SK-N-SH (cell line): ENCODE measurements at regions not wholly inside any gene's neighbourhood (a gene's known extent, or its start where the extent isn't known, plus 50 kb on each side); places are given as distances from the start of the nearest gene placed in this dataset.

Experiments used
- CTCF ChIA-PET: fragments of 300-600, 350-600 bp; formaldehyde crosslinking; extraction: SDS; loops from one replicate; lab custom pipeline; 2021; lab: Yijun Ruan, JAX
- POLR2A ChIA-PET: fragments of 350-600 bp; sonication (Branson Sonifier 250); formaldehyde crosslinking; extraction: SDS; loops from one replicate; lab custom pipeline; 2020; ENCODE audit warnings: antibody characterized with exemption, inconsistent platforms; lab: Yijun Ruan, JAX
- DNase-seq: peaks from one replicate; pipeline ENCODE4 v3.0.0; 2012
- H2AFZ ChIP-seq: fragments of 200-600 bp; sonication (generic); 2 replicates; pipeline ENCODE4 v1.8.1; 2016; ENCODE audit warnings: antibody characterized with exemption, mild to moderate bottlenecking, low read depth
- H3F3A ChIP-seq: fragments of 200-600 bp; sonication (generic); replicated peaks from 2 replicates; pipeline ENCODE3; 2016; ENCODE audit warnings: antibody characterized with exemption, mild to moderate bottlenecking; ENCODE audit not compliant: insufficient read depth
- H3K27ac ChIP-seq, 2 experiments: fragments of 200-500 bp in 1 of 2; fragments of 200-600 bp in 1 of 2; sonication (Bioruptor generic) in 1 of 2; sonication (generic), shearing (Covaris generic) in 1 of 2; 2 replicates each; pipeline versions ENCODE4 v1.5.1 to v1.6.1; 2014 to 2016; ENCODE audit warnings: low read depth in 2 of 2, inconsistent platforms in 1 of 2, low read length in 1 of 2, mild to moderate bottlenecking in 1 of 2, mixed read lengths in 1 of 2
- H3K27me3 ChIP-seq: fragments of 200-600 bp; sonication (generic), shearing (Covaris generic); 2 replicates; pipeline ENCODE4 v1.6.1; 2016; ENCODE audit warnings: mixed run types; ENCODE audit not compliant: insufficient read depth
- H3K36me3 ChIP-seq, 2 experiments: fragments of 200-500 bp in 1 of 2; fragments of 200-600 bp in 1 of 2; sonication (Bioruptor generic) in 1 of 2; sonication (generic) in 1 of 2; replicated peaks in 1 of 2; 2 replicates each; pipeline versions ENCODE3 to v1.5.1; 2014 to 2016; ENCODE audit warnings: low read length in 1 of 2, mild to moderate bottlenecking in 1 of 2; ENCODE audit not compliant: insufficient read depth in 2 of 2, control insufficient read depth in 1 of 2
- H3K4me1 ChIP-seq, 2 experiments: fragments of 200-500 bp in 1 of 2; fragments of 200-600 bp in 1 of 2; sonication (Bioruptor generic) in 1 of 2; sonication (generic), shearing (Covaris generic) in 1 of 2; 2 replicates each; pipeline versions ENCODE4 v1.5.1 to v1.6.1; 2014 to 2016; ENCODE audit warnings: low read depth in 1 of 2, low read length in 1 of 2, mixed run types in 1 of 2; ENCODE audit not compliant: insufficient read depth in 2 of 2, control insufficient read depth in 1 of 2
- H3K4me2 ChIP-seq: fragments of 200-600 bp; sonication (generic), shearing (Covaris generic); 2 replicates; pipeline ENCODE4 v1.6.1; 2017; ENCODE audit warnings: mixed run types
- H3K4me3 ChIP-seq, 2 experiments: fragments of 200-500 bp in 1 of 2; fragments of 200-600 bp in 1 of 2; sonication (Bioruptor generic) in 1 of 2; sonication (generic), shearing (Covaris generic) in 1 of 2; 2 replicates each; pipeline versions ENCODE4 v1.5.1 to v1.8.1; 2014 to 2016; ENCODE audit warnings: low read depth in 2 of 2, inconsistent platforms in 1 of 2, low read length in 1 of 2, mild to moderate bottlenecking in 1 of 2, mixed read lengths in 1 of 2, moderate library complexity in 1 of 2
- H3K79me2 ChIP-seq: fragments of 200-600 bp; sonication (generic); 2 replicates; pipeline ENCODE4 v1.8.1; 2017; ENCODE audit warnings: mild to moderate bottlenecking; ENCODE audit not compliant: insufficient read depth
- H3K9ac ChIP-seq: fragments of 200-600 bp; sonication (generic); 2 replicates; pipeline ENCODE4 v1.6.1; 2017; ENCODE audit warnings: mixed run types
- H3K9me2 ChIP-seq: fragments of 200-600 bp; sonication (generic); 2 replicates; pipeline ENCODE4 v1.6.1; 2017; ENCODE audit warnings: mixed run types
- H3K9me3 ChIP-seq: fragments of 200-600 bp; sonication (generic); 2 replicates; pipeline ENCODE4 v1.6.1; 2017; ENCODE audit warnings: mixed run types, mild to moderate bottlenecking, moderate library complexity
- H4K20me1 ChIP-seq: fragments of 200-600 bp; sonication (generic); 2 replicates; pipeline ENCODE4 v1.6.1; 2017; ENCODE audit warnings: mild to moderate bottlenecking, mixed run types; ENCODE audit not compliant: insufficient read depth
- CHD2 ChIP-seq: fragments of 150-350 bp; IDR thresholded peaks from 2 replicates; pipeline ENCODE4 v1.6.1; 2018; ENCODE audit warnings: low read length; ENCODE audit not compliant: partially characterized antibody
- CTCF ChIP-seq: fragments of 200-600 bp; sonication (generic); IDR thresholded peaks from 2 replicates; pipeline ENCODE4 v1.6.1; 2017; ENCODE audit warnings: antibody characterized with exemption, mild to moderate bottlenecking, moderate library complexity
- ELF1 ChIP-seq: IDR thresholded peaks from 2 replicates; pipeline ENCODE4 v1.4.0; 2012
- EP300 ChIP-seq, 2 experiments: IDR thresholded peaks; 2 replicates each; pipeline versions ENCODE4 v1.4.0 to v1.6.1; 2012; ENCODE audit warnings: borderline replicate concordance in 1 of 2, low read depth in 1 of 2, low read length in 1 of 2
- EZH2phosphoT487 ChIP-seq: fragments of 200-600 bp; sonication (generic); IDR thresholded peaks from 2 replicates; pipeline ENCODE4 v1.6.1; 2017; ENCODE audit warnings: low read depth, mixed run types, mild to moderate bottlenecking, antibody characterized with exemption, moderate library complexity, borderline replicate concordance
- FOXJ3 ChIP-seq: sonication (generic); formaldehyde crosslinking; IDR thresholded peaks from 2 replicates; pipeline ENCODE4 v1.5.1; 2020; ENCODE audit warnings: mild to moderate bottlenecking, missing genetic modification reagents
- GABPA ChIP-seq: IDR thresholded peaks from 2 replicates; pipeline ENCODE4 v1.4.0; 2012; ENCODE audit warnings: low read depth, mild to moderate bottlenecking
- IRF3 ChIP-seq: fragments of 150-350 bp; IDR thresholded peaks from 2 replicates; pipeline ENCODE4 v1.6.1; 2016; ENCODE audit warnings: mild to moderate bottlenecking, low read depth, low read length
- MAX ChIP-seq: IDR thresholded peaks from 2 replicates; pipeline ENCODE4 v1.4.0; 2012; ENCODE audit warnings: low read depth
- MEF2A ChIP-seq: IDR thresholded peaks from 2 replicates; pipeline ENCODE4 v1.4.0; 2012; ENCODE audit warnings: low read depth, borderline replicate concordance
- NFIC ChIP-seq: IDR thresholded peaks from 2 replicates; pipeline ENCODE4 v1.4.0; 2012; ENCODE audit warnings: borderline replicate concordance
- NRF1 ChIP-seq: IDR thresholded peaks from 2 replicates; pipeline ENCODE4 v1.6.1; 2012; ENCODE audit warnings: low read depth, mild to moderate bottlenecking, low read length
- POLR2AphosphoS5 ChIP-seq: IDR thresholded peaks from 2 replicates; pipeline ENCODE4 v1.6.1; 2012; ENCODE audit warnings: low read depth, low read length
- RAD21 ChIP-seq: IDR thresholded peaks from 2 replicates; pipeline ENCODE4 v1.6.1; 2012; ENCODE audit warnings: mild to moderate bottlenecking, low read length
- RCOR1 ChIP-seq: fragments of 150-350 bp; IDR thresholded peaks from 2 replicates; pipeline ENCODE4 v1.6.1; 2017; ENCODE audit warnings: antibody characterized with exemption, low read length
- RFX5 ChIP-seq: IDR thresholded peaks from 2 replicates; pipeline ENCODE4 v1.6.1; 2012; ENCODE audit warnings: mild to moderate bottlenecking, improper control_type of control experiment, low read length
- RXRA ChIP-seq: IDR thresholded peaks from 2 replicates; pipeline ENCODE4 v1.4.0; 2012; ENCODE audit warnings: low read depth, mild to moderate bottlenecking, borderline replicate concordance
- SIN3A ChIP-seq: IDR thresholded peaks from 2 replicates; pipeline ENCODE4 v1.6.1; 2012; ENCODE audit warnings: low read depth, mild to moderate bottlenecking, low read length, moderate library complexity, borderline replicate concordance
- TAF1 ChIP-seq: IDR thresholded peaks from 2 replicates; pipeline ENCODE4 v1.6.1; 2012; ENCODE audit warnings: low read depth, mild to moderate bottlenecking, low read length, moderate library complexity, borderline replicate concordance
- TEAD4 ChIP-seq: IDR thresholded peaks from 2 replicates; pipeline ENCODE4 v1.4.0; 2012; ENCODE audit warnings: mild to moderate bottlenecking, borderline replicate concordance; ENCODE audit not compliant: insufficient read depth
- USF1 ChIP-seq: IDR thresholded peaks from 2 replicates; pipeline ENCODE4 v1.4.0; 2012; ENCODE audit warnings: low read depth, borderline replicate concordance
- USF2 ChIP-seq: fragments of 150-350 bp; IDR thresholded peaks from 2 replicates; pipeline ENCODE4 v1.6.1; 2017; ENCODE audit warnings: antibody characterized with exemption, low read length, low read depth, borderline replicate concordance
- YY1 ChIP-seq: IDR thresholded peaks from 2 replicates; pipeline ENCODE4 v1.4.0; 2012; ENCODE audit warnings: low read depth, mild to moderate bottlenecking
- WGBS: methylation state at CpG from one replicate; pipeline ENCODE4 v1.1.6; 2017; ENCODE audit warnings: low lambda C conversion rate; 5-methylcytosine and 5-hydroxymethylcytosine counted together

- Histone ChIP-seq H3K9me3 (no peaks in the 10 kb centered on the region), H3K4me1 (no peaks in the 10 kb centered on the region), H3K36me3 (no peaks in the 10 kb centered on the region), H3K27ac (no peak overlapping the region), H2AFZ (no peak overlapping the region), H3K9me2 (no peaks in the 10 kb centered on the region), H3K27me3 (no peaks in the 10 kb centered on the region), H3K9ac (no peak overlapping the region), H3F3A (no peaks in the 10 kb centered on the region), H3K4me3 (no peak overlapping the region), H3K4me2 (no peak overlapping the region), H3K79me2 (no peaks in the 10 kb centered on the region), H4K20me1 (no peaks in the 10 kb centered on the region)
- 76% methylated on average over 22 of the region's 22 CpGs for WGBS
- TF ChIP-seq TAF1 (no peak), RFX5 (no peak), NRF1 (no peak), GABPA (no peak), MEF2A (no peak), EP300 (IDR thresholded peaks at IDR 0.05; ENCODE audit: borderline replicate concordance in 1 of 2, low read depth in 1 of 2, low read length in 1 of 2) (no peak), CTCF (no peak), FOXJ3 (CRISPR knock-in tag) (no peak), EZH2phosphoT487 (no peak), POLR2AphosphoS5 (no peak), YY1 (no peak), IRF3 (no peak)
- ChIA-PET CTCF (interaction anchor here (0.7 kb wide), 1 partner anchor 472 kb away, joined by 3 read pairs; no protein-coding TSS in a partner anchor), POLR2A (no interaction called here)
- DNase-seq, result no peak
Measured at GRCh38 chr10:131419797-131420196, 108.3 kb upstream of the TCERG1L start.

- Histone ChIP-seq H3K79me2 (no peaks in the 10 kb centered on the region), H3K9ac (no peak overlapping the region), H3K9me3 (no peaks in the 10 kb centered on the region), H3K4me1 (no peaks in the 10 kb centered on the region), H3K36me3 (no peaks in the 10 kb centered on the region), H3K9me2 (no peaks in the 10 kb centered on the region), H3K4me3 (no peak overlapping the region), H4K20me1 (no peaks in the 10 kb centered on the region), H3F3A (no peaks in the 10 kb centered on the region), H3K27ac (no peak overlapping the region), H3K27me3 (no peaks in the 10 kb centered on the region), H3K4me2 (no peak overlapping the region), H2AFZ (no peak overlapping the region)
- DNase-seq, result no peak
- 40% methylated on average over 1 of the region's 1 CpG for WGBS
- POLR2A ChIA-PET, result no interaction called here
- CTCF ChIA-PET, result no interaction called here
- no peak for TF ChIP-seq MEF2A
- TF ChIP-seq FOXJ3 (CRISPR knock-in tag), result no peak
- TF ChIP-seq EP300 (IDR thresholded peaks at IDR 0.05; ENCODE audit: borderline replicate concordance in 1 of 2, low read depth in 1 of 2, low read length in 1 of 2), result no peak
- no peak for TF ChIP-seq MAX
- no peak for TF ChIP-seq ELF1
- no peak for TF ChIP-seq RXRA
- TF ChIP-seq IRF3, result no peak
- no peak for TF ChIP-seq TEAD4
- no peak for TF ChIP-seq GABPA
- no peak for TF ChIP-seq USF2
- TF ChIP-seq NFIC, result no peak
- TF ChIP-seq RAD21, result no peak
- no peak for TF ChIP-seq CHD2
- no peak for TF ChIP-seq SIN3A
- TF ChIP-seq USF1, result no peak
- no peak for TF ChIP-seq RCOR1
Measured at GRCh38 chr10:131420867-131421266, 109.3 kb upstream of the TCERG1L start.
